K562 (cell line): ENCODE measurements at regions not wholly inside any gene's neighbourhood (a gene's known extent, or its start where the extent isn't known, plus 50 kb on each side); places are given as distances from the start of the nearest gene placed in this dataset.

Experiments used
- ATAC-seq: fragments of 200-7000 bp; cut with Tn5 transposase; 3 replicates; pipeline ENCODE4 v1.9.1; 2020; ENCODE audit warnings: moderate library complexity
- BruUV-seq: library from RNA; stranded (reverse); fragments of 400-500 nt; replicated peaks from 2 replicates; lab custom pipeline; 2021; lab: Mats Ljungman, UMichigan
- CTCF ChIA-PET: fragments of 300-600 bp; formaldehyde crosslinking; extraction: SDS; loops from one replicate; lab custom pipeline; 2021; ENCODE audit warnings: low intra/inter-chr PET ratio; lab: Yijun Ruan, JAX
- POLR2A ChIA-PET: fragments of 300-600, 350-650 bp; sonication (Branson Sonifier 250); formaldehyde crosslinking; extraction: SDS; loops from one replicate; lab custom pipeline; 2021; ENCODE audit warnings: antibody characterized with exemption, inconsistent platforms; lab: Yijun Ruan, JAX
- DNase-seq, 4 experiments: peaks; one replicate each; pipeline versions ENCODE4 v3.0.0 to v3.0.0-alpha.2; 2011 to 2018; ENCODE audit warnings: low spot score in 3 of 4, mixed read lengths in 3 of 4; ENCODE audit errors: extremely low read depth in 1 of 4
- FAIRE-seq: peaks from 2 replicates; lab custom pipeline; 2011; peaks lifted over from hg19 to GRCh38; lab: Jason Lieb, UNC
- H2AFZ ChIP-seq: 2 replicates; pipeline ENCODE4 v1.6.0; 2011; ENCODE audit warnings: low read depth, low read length, control low read depth, inconsistent platforms
- H3K27ac ChIP-seq: fragments of 200-600 bp; 3 replicates; pipeline ENCODE4 v1.8.0; 2011; ENCODE audit warnings: low read depth, mild to moderate bottlenecking, control low read depth, inconsistent platforms, low read length, moderate library complexity, mixed read lengths; ENCODE audit errors: extremely low read depth
- H3K27me3 ChIP-seq, 2 experiments: fragments of 300-600 bp in 1 of 2; 2 replicates in 1 of 2; 3 replicates in 1 of 2; pipeline versions ENCODE4 v1.6.0 to v1.8.0; 2011; ENCODE audit warnings: inconsistent platforms in 2 of 2, low read length in 2 of 2, mild to moderate bottlenecking in 1 of 2, mixed read lengths in 1 of 2, moderate library complexity in 1 of 2; ENCODE audit not compliant: control insufficient read depth in 2 of 2, insufficient read depth in 2 of 2
- H3K36me3 ChIP-seq: fragments of 300-600 bp; 3 replicates; pipeline ENCODE4 v1.8.0; 2011; ENCODE audit warnings: mild to moderate bottlenecking, low read length, inconsistent platforms; ENCODE audit not compliant: control insufficient read depth, insufficient read depth
- H3K4me1 ChIP-seq, 2 experiments: fragments of 200-600 bp in 1 of 2; replicated peaks in 1 of 2; 2 replicates in 1 of 2; 3 replicates in 1 of 2; pipeline versions ENCODE4 v1.5.1 to v1.8.0; 2011; ENCODE audit warnings: inconsistent platforms in 2 of 2, low read length in 2 of 2, mild to moderate bottlenecking in 1 of 2, mixed read lengths in 1 of 2, moderate library complexity in 1 of 2; ENCODE audit not compliant: control insufficient read depth in 2 of 2, insufficient read depth in 2 of 2
- H3K4me2 ChIP-seq: 2 replicates; pipeline ENCODE4 v1.6.1; 2011; ENCODE audit warnings: low read length, control low read depth, inconsistent platforms, mixed read lengths; ENCODE audit not compliant: insufficient read depth
- H3K4me3 ChIP-seq: fragments of 200-600 bp; sonication (generic), shearing (Covaris generic); 2 replicates; pipeline ENCODE4 v1.5.1; 2016; ENCODE audit warnings: control low read depth, inconsistent platforms
- H3K79me2 ChIP-seq: fragments of 200-600 bp; 3 replicates; pipeline ENCODE4 v1.8.0; 2011; ENCODE audit warnings: low read length, inconsistent platforms; ENCODE audit not compliant: control insufficient read depth, insufficient read depth
- H3K9ac ChIP-seq, 2 experiments: 2 replicates each; pipeline versions ENCODE4 v1.6.0 to v1.6.1; 2011; ENCODE audit warnings: low read depth in 2 of 2, low read length in 2 of 2, control low read depth in 1 of 2, inconsistent platforms in 1 of 2, mild to moderate bottlenecking in 1 of 2, mixed read lengths in 1 of 2; ENCODE audit not compliant: insufficient read depth in 1 of 2
- H3K9me1 ChIP-seq: one replicate; pipeline ENCODE4 v1.6.0; 2011; ENCODE audit warnings: inconsistent platforms, mild to moderate bottlenecking, low read length, moderate library complexity; ENCODE audit not compliant: control insufficient read depth, insufficient read depth
- H3K9me3 ChIP-seq: replicated peaks from 2 replicates; pipeline ENCODE4 v1.5.1; 2011; ENCODE audit warnings: low read depth, low read length, inconsistent platforms; ENCODE audit not compliant: control insufficient read depth, insufficient read depth
- H4K20me1 ChIP-seq: replicated peaks from 2 replicates; pipeline ENCODE4 v1.6.1; 2011; ENCODE audit warnings: low read length, inconsistent platforms, mixed read lengths; ENCODE audit not compliant: control insufficient read depth, insufficient read depth
- GTF3C2 ChIP-seq: IDR thresholded peaks from 3 replicates; pipeline ENCODE4 v1.6.1; 2011; ENCODE audit warnings: borderline replicate concordance, mild to moderate bottlenecking, moderate library complexity; ENCODE audit not compliant: insufficient read length; ENCODE audit errors: extremely low read depth
- IRF1 ChIP-seq: sonication (generic); formaldehyde crosslinking; IDR thresholded peaks from 2 replicates; pipeline ENCODE4 v1.8.0; 2022; ENCODE audit warnings: missing genetic modification reagents, mild to moderate bottlenecking, borderline replicate concordance
- NELFE ChIP-seq: IDR thresholded peaks from 2 replicates; pipeline ENCODE4 v1.6.1; 2011; ENCODE audit warnings: mild to moderate bottlenecking; ENCODE audit not compliant: insufficient read depth, insufficient read length
- NUFIP1 ChIP-seq: fragments of 450-650 bp; IDR thresholded peaks from 2 replicates; pipeline ENCODE4 v1.6.1; 2018; ENCODE audit not compliant: partially characterized antibody
- SIX5 ChIP-seq, 2 experiments: IDR thresholded peaks; 2 replicates each; pipeline ENCODE4 v1.6.1; 2011; ENCODE audit warnings: low read length in 2 of 2, borderline replicate concordance in 1 of 2, low read depth in 1 of 2, mild to moderate bottlenecking in 1 of 2, moderate library complexity in 1 of 2; ENCODE audit not compliant: insufficient read depth in 1 of 2
- SMC3 ChIP-seq: conservative IDR thresholded peaks from 2 replicates; pipeline ENCODE4 v1.6.1; 2011; ENCODE audit warnings: low read depth, low read length, improper control_type of control experiment; ENCODE audit not compliant: insufficient read depth
- ZSCAN32 ChIP-seq: fragments of 450-650 bp; formaldehyde crosslinking; IDR thresholded peaks from 2 replicates; pipeline ENCODE4 v1.4.0; 2020; ENCODE audit warnings: mild to moderate bottlenecking, moderate library complexity
- WGBS: fragments of 100-300 bp; shearing (Covaris generic); methylation state at CpG from one replicate; pipeline ENCODE4 v1.1.6; 2016; ENCODE audit warnings: low coverage, mixed read lengths; ENCODE audit not compliant: insufficient coverage; ENCODE audit errors: missing lambda C conversion rate; 5-methylcytosine and 5-hydroxymethylcytosine counted together
- in situ Hi-C: fragments of 300-500 bp; cut with MboI; formaldehyde crosslinking; loops from 4 replicates; pipeline ENCODE4 v1.15.0; 2018; ENCODE audit warnings: inconsistent platforms, mixed read lengths
- intact Hi-C: fragments of 100-400 bp; cut with micrococcal nuclease; formaldehyde crosslinking; loops from 2 replicates; pipeline ENCODE4 v1.14.2; 2022

- no peak for TF ChIP-seq GTF3C2
These were observed 185.1 kb upstream of the CAMK1G start (continued) for GRCh38 chr1:209398313-209398991.

DNA sequence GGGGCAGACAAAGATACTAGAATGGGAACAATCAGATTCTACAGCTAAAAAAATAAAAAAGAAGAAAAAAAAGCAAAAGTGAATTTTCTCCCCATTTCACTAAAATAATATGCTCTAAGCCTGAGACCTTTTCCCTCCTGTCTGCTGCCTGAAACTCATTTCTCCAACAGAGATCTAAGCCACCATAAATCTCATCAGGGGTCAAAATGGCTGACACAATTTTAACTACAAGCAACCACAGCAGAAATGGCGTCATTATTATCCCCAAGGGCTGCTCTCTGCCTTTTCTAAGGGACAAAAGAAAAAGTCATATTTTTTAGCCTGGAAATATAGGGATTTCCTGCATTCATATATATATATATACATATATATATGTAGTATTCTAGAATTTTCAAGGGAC, 183.7 kb upstream of the CAMK1G start:
- Histone ChIP-seq H3K9me1 (no peaks in the 10 kb centered on the region), H3K27me3 (peaks cover 0 to 5% of the 10 kb centered on the region in 2 experiments; a peak in 2 of 5 replicates), H2AFZ (no peak overlapping the region), H3K4me3 (no peak overlapping the region), H3K9me3 (no peaks in the 10 kb centered on the region), H3K4me2 (no peak overlapping the region), H4K20me1 (no peaks in the 10 kb centered on the region; the same call in 1 of the 2 replicates), H3K36me3 (no peaks in the 10 kb centered on the region), H3K27ac (no peak overlapping the region), H3K9ac (no peak overlapping the region), H3K4me1 (no peaks in the 10 kb centered on the region), H3K79me2 (no peaks in the 10 kb centered on the region)
- no peak for FAIRE-seq
- WGBS, result 0% methylated on average over 1 of the region's 1 CpG
- in situ Hi-C loops (no loop called here), intact Hi-C loops (no loop called here)
- DNase-seq, result no peak
- no peak for TF ChIP-seq NELFE
- TF ChIP-seq SIX5 (IDR thresholded peaks at IDR 0.05; ENCODE audit: borderline replicate concordance in 1 of 2, insufficient read depth in 1 of 2, low read depth in 1 of 2, low read length in 2 of 2), result no peak
- no peak for TF ChIP-seq SMC3
- TF ChIP-seq IRF1, result no peak
- no peak for TF ChIP-seq ZSCAN32 (CRISPR knock-in tag)
- TF ChIP-seq NUFIP1, result no peak
- BruUV-seq, result no TSS peak
- ChIA-PET POLR2A (interaction anchor here (0.7 kb wide), 1 partner anchor 31 kb away, joined by 3 read pairs; no protein-coding TSS in a partner anchor), CTCF (no interaction called here)
- ATAC-seq, result no peak
